HG03342 (cell line): ENCODE measurements at regions not wholly inside any gene's neighbourhood (a gene's known extent, or its start where the extent isn't known, plus 50 kb on each side); places are given as distances from the start of the nearest gene placed in this dataset.
"Not testable (repeated sequence)": the region's sequence is repeated elsewhere in the genome, so short reads cannot be mapped to it uniquely, and the experiment has no call there.

Experiments used
- ATAC-seq: cut with Tn5 transposase; IDR thresholded peaks from one replicate; pipeline ENCODE4 v1.9.1; 2021; ENCODE audit warnings: mild to moderate bottlenecking, moderate library complexity; ENCODE audit not compliant: unreplicated experiment

- ATAC-seq: not testable (repeated sequence)
These were observed 185.5 kb downstream of the ANXA1 start for GRCh38 chr9:73337182-73337581.

GRCh38 chr9:73344060-73344459, 192.4 kb downstream of the ANXA1 start:
- no peak for ATAC-seq

GRCh38 chr9:73347123-73347522, 195.5 kb downstream of the ANXA1 start:
- ATAC-seq: no peak

GRCh38 chr9:73347720-73348119, 196.1 kb downstream of the ANXA1 start:
- ATAC-seq: no peak

GRCh38 chr9:73348471-73348870, 196.8 kb downstream of the ANXA1 start:
- no peak for ATAC-seq

GRCh38 chr9:73349476-73349875, 197.8 kb downstream of the ANXA1 start:
- no peak for ATAC-seq

GRCh38 chr9:73357607-73358006, 205.9 kb downstream of the ANXA1 start:
- ATAC-seq: no peak

GRCh38 chr9:73370053-73370452, 218.4 kb downstream of the ANXA1 start:
- no peak for ATAC-seq

GRCh38 chr9:73371801-73372200, 220.1 kb downstream of the ANXA1 start:
- no peak for ATAC-seq

GRCh38 chr9:73380411-73380810, 228.7 kb downstream of the ANXA1 start:
- no peak for ATAC-seq

GRCh38 chr9:73402081-73403028, 250.7 kb downstream of the ANXA1 start:
- no peak for ATAC-seq

GRCh38 chr9:73411494-73411893, 259.8 kb downstream of the ANXA1 start:
- ATAC-seq: no peak

- no peak for ATAC-seq
These were observed 261.2 kb downstream of the ANXA1 start for GRCh38 chr9:73412874-73413273.

GRCh38 chr9:73423891-73424290, 272.2 kb downstream of the ANXA1 start:
- ATAC-seq: no peak

- ATAC-seq: no peak
These were observed 274.6 kb downstream of the ANXA1 start for GRCh38 chr9:73426269-73426668.

- no peak for ATAC-seq
These were observed 283.2 kb downstream of the ANXA1 start for GRCh38 chr9:73434826-73435225.

GRCh38 chr9:73437758-73438157, 286.1 kb downstream of the ANXA1 start:
- peak; percentile 86 for ATAC-seq

GRCh38 chr9:73439839-73440238, 288.2 kb downstream of the ANXA1 start:
- not testable (repeated sequence) for ATAC-seq

GRCh38 chr9:73441223-73441622, 289.6 kb downstream of the ANXA1 start:
- no peak for ATAC-seq

- ATAC-seq: no peak
These were observed 290.5 kb downstream of the ANXA1 start for GRCh38 chr9:73441890-73442818.

GRCh38 chr9:73444821-73445220, 293.2 kb downstream of the ANXA1 start:
- no peak for ATAC-seq

- not testable (repeated sequence) for ATAC-seq
These were observed 293.7 kb downstream of the ANXA1 start for GRCh38 chr9:73445384-73445783.
